ENCODE measurements at regions not wholly inside any gene's neighbourhood (a gene's known extent, or its start where the extent isn't known, plus 50 kb on each side); places are given as distances from the start of the nearest gene placed in this dataset.

DNA sequence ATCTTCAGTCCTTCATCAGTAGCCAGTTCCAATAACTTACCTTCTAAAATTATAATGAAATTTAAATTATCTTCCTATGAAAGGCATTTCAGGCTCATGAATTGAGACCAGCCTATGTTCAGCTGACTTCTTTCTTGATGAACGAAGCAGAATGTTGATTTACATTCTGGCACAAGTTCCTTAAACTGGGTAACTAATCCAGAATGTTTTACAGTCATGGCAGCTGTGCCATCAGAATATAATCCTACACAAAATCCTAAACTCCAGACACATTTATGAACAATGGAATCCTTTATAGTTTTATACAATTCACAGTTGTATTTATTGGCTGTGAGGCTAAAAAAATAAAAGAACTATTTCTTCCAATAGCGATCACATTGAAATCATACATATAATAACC is 97.3 kb upstream of the CPM start:
- WGBS, 2 donors: 81 to 89% methylated on average over 2 of the region's 2 CpGs
- no peak overlapping the region for H3K27ac ChIP-seq
- H3K9me3 ChIP-seq: no peaks in the 10 kb centered on the region
- no peaks in the 10 kb centered on the region for H3K4me1 ChIP-seq
- H3K27me3 ChIP-seq: no peaks in the 10 kb centered on the region
- H3K36me3 ChIP-seq: no peaks in the 10 kb centered on the region
- H3K4me3 ChIP-seq: no peak overlapping the region
- TF ChIP-seq EP300 (IDR thresholded peaks at IDR 0.05) (no peak), CTCF (IDR thresholded peaks at IDR 0.05) (no peak), POLR2A (IDR thresholded peaks at IDR 0.05) (no peak), POLR2AphosphoS5 (IDR thresholded peaks at IDR 0.05) (no peak)
- ATAC-seq (ENCODE audit: low FRiP score in 2 of 2) (no peak), DNase-seq (no peak)

- H3K36me3 ChIP-seq: no peaks in the 10 kb centered on the region
- no peaks in the 10 kb centered on the region for H3K9me3 ChIP-seq
- no peak for TF ChIP-seq POLR2A (IDR thresholded peaks at IDR 0.05)
- no peak for TF ChIP-seq POLR2AphosphoS5 (IDR thresholded peaks at IDR 0.05)
- no peak for TF ChIP-seq CTCF (IDR thresholded peaks at IDR 0.05)
- no peak for TF ChIP-seq EP300 (IDR thresholded peaks at IDR 0.05)
- no peaks in the 10 kb centered on the region for H3K27me3 ChIP-seq
- 66 to 81% methylated on average over 7 of the region's 7 CpGs for WGBS, 2 donors
- no peak for DNase-seq
- no peak overlapping the region for H3K27ac ChIP-seq
- no peak overlapping the region for H3K4me3 ChIP-seq
- ATAC-seq (ENCODE audit: low FRiP score in 2 of 2): no peak
- H3K4me1 ChIP-seq: no peaks in the 10 kb centered on the region
Observed at GRCh38 chr12:69036533-69036932, 103.6 kb upstream of the CPM start.

DNA sequence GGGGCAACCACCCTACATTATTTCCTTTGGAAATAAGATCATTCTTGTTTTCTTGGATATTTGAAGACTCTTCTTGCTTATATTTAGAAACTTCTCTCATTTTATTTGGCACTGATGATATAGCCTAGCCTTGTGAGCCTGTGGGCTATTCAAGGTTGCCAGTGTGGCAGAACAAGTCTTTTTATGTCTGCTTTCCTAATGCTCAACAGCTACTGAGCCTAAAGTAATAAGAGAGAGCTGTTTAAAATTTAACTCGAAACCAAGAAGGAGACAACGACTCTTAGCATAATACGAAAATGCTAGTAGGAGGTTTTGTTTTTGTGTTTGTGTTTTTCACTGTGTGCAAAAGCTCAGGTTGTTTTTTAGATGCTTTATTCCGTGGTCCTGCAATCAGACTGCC is 104.0 kb upstream of the CPM start:
- Histone ChIP-seq H3K36me3 (no peaks in the 10 kb centered on the region), H3K4me1 (no peaks in the 10 kb centered on the region), H3K27ac (no peak overlapping the region), H3K27me3 (no peaks in the 10 kb centered on the region), H3K4me3 (no peak overlapping the region), H3K9me3 (no peaks in the 10 kb centered on the region)
- ATAC-seq (ENCODE audit: low FRiP score in 2 of 2) (no peak), DNase-seq (no peak)
- WGBS, 2 donors: 61 to 69% methylated on average over 4 of the region's 4 CpGs
- TF ChIP-seq EP300 (IDR thresholded peaks at IDR 0.05) (no peak), POLR2A (IDR thresholded peaks at IDR 0.05) (no peak), CTCF (IDR thresholded peaks at IDR 0.05) (no peak), POLR2AphosphoS5 (IDR thresholded peaks at IDR 0.05) (no peak)

GRCh38 chr12:69039911-69040310 is 106.9 kb upstream of the CPM start:
- DNase-seq (no peak), ATAC-seq (ENCODE audit: low FRiP score in 2 of 2) (peak; percentile 30 to 89)
- H3K27ac ChIP-seq: peak overlapping the region in 1 of 4 donors; percentile 23
- H3K4me1 ChIP-seq: no peaks in the 10 kb centered on the region
- H3K36me3 ChIP-seq: no peaks in the 10 kb centered on the region
- H3K4me3 ChIP-seq: no peak overlapping the region
- TF ChIP-seq CTCF (IDR thresholded peaks at IDR 0.05): no peak
- no peak for TF ChIP-seq EP300 (IDR thresholded peaks at IDR 0.05)
- TF ChIP-seq POLR2A (IDR thresholded peaks at IDR 0.05): no peak
- TF ChIP-seq POLR2AphosphoS5 (IDR thresholded peaks at IDR 0.05): no peak
- H3K9me3 ChIP-seq: no peaks in the 10 kb centered on the region
- no peaks in the 10 kb centered on the region for H3K27me3 ChIP-seq
- WGBS, 2 donors: 58 to 72% methylated on average over 2 of the region's 2 CpGs

- 89 to 92% methylated on average over 6 of the region's 6 CpGs for WGBS, 2 donors
- no peaks in the 10 kb centered on the region for H3K27me3 ChIP-seq
- H3K4me1 ChIP-seq: no peaks in the 10 kb centered on the region
- H3K4me3 ChIP-seq: no peak overlapping the region
- no peaks in the 10 kb centered on the region for H3K9me3 ChIP-seq
- no peak for TF ChIP-seq EP300 (IDR thresholded peaks at IDR 0.05)
- TF ChIP-seq POLR2AphosphoS5 (IDR thresholded peaks at IDR 0.05): no peak
- TF ChIP-seq POLR2A (IDR thresholded peaks at IDR 0.05): no peak
- TF ChIP-seq CTCF (IDR thresholded peaks at IDR 0.05): no peak
- no peak overlapping the region for H3K27ac ChIP-seq
- H3K36me3 ChIP-seq: no peaks in the 10 kb centered on the region
- DNase-seq (no peak), ATAC-seq (ENCODE audit: low FRiP score in 2 of 2) (peak in 1 of 2 donors; percentile 11)
Observed at GRCh38 chr12:69042557-69042956, 109.6 kb upstream of the CPM start.
